ENCODE measurements at regions not wholly inside any gene's neighbourhood (a gene's known extent, or its start where the extent isn't known, plus 50 kb on each side); places are given as distances from the start of the nearest gene placed in this dataset.

- TF ChIP-seq CTCF (IDR thresholded peaks at IDR 0.05) (no peak), EP300 (IDR thresholded peaks at IDR 0.05) (no peak)
These were observed 71.4 kb upstream of the SCAF8 start for GRCh38 chr6:154661768-154662167.
